CD14-positive monocyte (primary cell): ENCODE measurements at regions not wholly inside any gene's neighbourhood (a gene's known extent, or its start where the extent isn't known, plus 50 kb on each side); places are given as distances from the start of the nearest gene placed in this dataset.

Experiments used
- DNase-seq, 3 donors: peaks; one replicate each; pipeline ENCODE4 v3.0.0-alpha.2; 2011 to 2022
- H2AFZ ChIP-seq: 2 replicates; pipeline ENCODE4 v1.6.0; 2012; ENCODE audit warnings: mild to moderate bottlenecking, low read depth, low read length, inconsistent platforms; ENCODE audit not compliant: insufficient read depth, poor library complexity, severe bottlenecking
- H3K27ac ChIP-seq, 2 donors: 1 replicate in 1 of 2; 2 replicates in 1 of 2; pipeline ENCODE4 v1.5.1; 2012 to 2013; ENCODE audit warnings: low read length in 2 of 2, control low read depth in 1 of 2, inconsistent platforms in 1 of 2, low read depth in 1 of 2, mild to moderate bottlenecking in 1 of 2
- H3K27me3 ChIP-seq, 2 donors: one replicate each; pipeline versions ENCODE4 v1.6.0 to v1.6.1; 2011 to 2013; ENCODE audit warnings: low read length in 2 of 2; ENCODE audit not compliant: control insufficient read depth in 2 of 2, insufficient read depth in 2 of 2
- H3K36me3 ChIP-seq, 2 donors: replicated peaks in 1 of 2; 1 replicate in 1 of 2; 2 replicates in 1 of 2; pipeline versions ENCODE4 v1.5.1 to v1.6.1; 2012 to 2013; ENCODE audit warnings: low read length in 2 of 2, control low read depth in 1 of 2, inconsistent platforms in 1 of 2, mild to moderate bottlenecking in 1 of 2; ENCODE audit not compliant: insufficient read depth in 2 of 2, control insufficient read depth in 1 of 2
- H3K4me1 ChIP-seq, 2 donors: 1 replicate in 1 of 2; 2 replicates in 1 of 2; pipeline versions ENCODE4 v1.5.1 to v1.6.1; 2012 to 2013; ENCODE audit warnings: low read length in 2 of 2, control low read depth in 1 of 2, inconsistent platforms in 1 of 2, mild to moderate bottlenecking in 1 of 2, moderate library complexity in 1 of 2; ENCODE audit not compliant: insufficient read depth in 2 of 2, control insufficient read depth in 1 of 2
- H3K4me2 ChIP-seq: replicated peaks from 2 replicates; pipeline ENCODE3; 2012; ENCODE audit warnings: low read length, moderate library complexity, mild to moderate bottlenecking; ENCODE audit not compliant: poor library complexity, severe bottlenecking; ENCODE audit errors: extremely low read depth
- H3K4me3 ChIP-seq, 3 experiments: fragments of 200-600 bp in 1 of 3; sonication (generic) in 1 of 3; replicated peaks in 1 of 3; 1 replicate in 2 of 3; 2 replicates in 1 of 3; pipeline ENCODE4 v1.5.1; 2011 to 2013; ENCODE audit warnings: low read length in 3 of 3, mild to moderate bottlenecking in 3 of 3, control low read depth in 2 of 3, low read depth in 2 of 3, inconsistent platforms in 1 of 3, moderate library complexity in 1 of 3
- H3K79me2 ChIP-seq: 2 replicates; pipeline ENCODE4 v1.6.0; 2012; ENCODE audit warnings: mild to moderate bottlenecking, control low read depth, inconsistent platforms, low read length, moderate library complexity; ENCODE audit not compliant: insufficient read depth
- H3K9ac ChIP-seq: 2 replicates; pipeline ENCODE4 v1.6.0; 2017; ENCODE audit warnings: low read length, mild to moderate bottlenecking; ENCODE audit not compliant: insufficient read depth, poor library complexity, severe bottlenecking
- H3K9me3 ChIP-seq, 2 donors: replicated peaks in 1 of 2; 1 replicate in 1 of 2; 2 replicates in 1 of 2; pipeline versions ENCODE4 v1.5.1 to v1.6.1; 2012 to 2013; ENCODE audit warnings: low read length in 2 of 2, control low read depth in 1 of 2; ENCODE audit not compliant: control insufficient read depth in 1 of 2, insufficient read depth in 1 of 2
- H4K20me1 ChIP-seq: 2 replicates; pipeline ENCODE4 v1.6.0; 2012; ENCODE audit warnings: mild to moderate bottlenecking, low read length, control low read depth, moderate library complexity; ENCODE audit not compliant: insufficient read depth
- H3K27ac Mint-ChIP-seq, 7 donors: one replicate each; pipeline ENCODE4 v1.8.0; 2020; ENCODE audit warnings: mild to moderate bottlenecking in 7 of 7, mixed read lengths in 7 of 7, moderate library complexity in 6 of 7, inconsistent platforms in 2 of 7
- H3K27me3 Mint-ChIP-seq, 3 donors: one replicate each; pipeline ENCODE4 v1.8.0; 2021 to 2022; ENCODE audit warnings: low read depth in 3 of 3, mild to moderate bottlenecking in 3 of 3, mixed read lengths in 3 of 3, moderate library complexity in 3 of 3, inconsistent platforms in 1 of 3
- H3K36me3 Mint-ChIP-seq, 2 donors: one replicate each; pipeline ENCODE4 v1.8.0; 2020; ENCODE audit warnings: mixed read lengths in 2 of 2, inconsistent platforms in 1 of 2, mild to moderate bottlenecking in 1 of 2
- H3K4me1 Mint-ChIP-seq: one replicate; pipeline ENCODE4 v1.8.0; 2020; ENCODE audit warnings: mild to moderate bottlenecking, mixed read lengths
- H3K4me3 Mint-ChIP-seq, 2 donors: one replicate each; pipeline ENCODE4 v1.8.0; 2020; ENCODE audit warnings: mild to moderate bottlenecking in 2 of 2, mixed read lengths in 2 of 2, moderate library complexity in 1 of 2
- H3K9me3 Mint-ChIP-seq, 7 donors: one replicate each; pipeline ENCODE4 v1.8.0; 2020 to 2022; ENCODE audit warnings: mixed read lengths in 7 of 7, mild to moderate bottlenecking in 6 of 7, moderate library complexity in 6 of 7, inconsistent platforms in 2 of 7
- WGBS: methylation state at CpG from one replicate; pipeline ENCODE4 v1.1.5; 2013; ENCODE audit warnings: missing lambda C conversion rate; ENCODE audit not compliant: insufficient coverage; 5-methylcytosine and 5-hydroxymethylcytosine counted together
- intact Hi-C, 2 donors: fragments of 100-400 bp; cut with micrococcal nuclease; formaldehyde crosslinking; loops; one replicate each; pipeline versions ENCODE4 v1.15.0 to v1.15.1; 2023
- TF ChIP-seq, protein P1 (sequence below): fragments of 200-600 bp; IDR thresholded peaks from one replicate; pipeline ENCODE4 v1.8.0; 2022; ENCODE audit warnings: antibody characterized with exemption, mild to moderate bottlenecking

GRCh38 chr20:11521476-11522365 lies 396.0 kb upstream of the BTBD3 start:
- no peaks in the 10 kb centered on the region for H3K4me1 ChIP-seq
- no peak overlapping the region for H3K27ac Mint-ChIP-seq
- no peaks in the 10 kb centered on the region for H3K27me3 ChIP-seq
- no peak overlapping the region for H3K4me3 Mint-ChIP-seq
- H3K9me3 Mint-ChIP-seq, result peaks cover 3 to 18% (median 12%) of the 10 kb centered on the region in 7 donors
- H3K36me3 Mint-ChIP-seq, result no peaks in the 10 kb centered on the region
- TF ChIP-seq, protein P1, sequence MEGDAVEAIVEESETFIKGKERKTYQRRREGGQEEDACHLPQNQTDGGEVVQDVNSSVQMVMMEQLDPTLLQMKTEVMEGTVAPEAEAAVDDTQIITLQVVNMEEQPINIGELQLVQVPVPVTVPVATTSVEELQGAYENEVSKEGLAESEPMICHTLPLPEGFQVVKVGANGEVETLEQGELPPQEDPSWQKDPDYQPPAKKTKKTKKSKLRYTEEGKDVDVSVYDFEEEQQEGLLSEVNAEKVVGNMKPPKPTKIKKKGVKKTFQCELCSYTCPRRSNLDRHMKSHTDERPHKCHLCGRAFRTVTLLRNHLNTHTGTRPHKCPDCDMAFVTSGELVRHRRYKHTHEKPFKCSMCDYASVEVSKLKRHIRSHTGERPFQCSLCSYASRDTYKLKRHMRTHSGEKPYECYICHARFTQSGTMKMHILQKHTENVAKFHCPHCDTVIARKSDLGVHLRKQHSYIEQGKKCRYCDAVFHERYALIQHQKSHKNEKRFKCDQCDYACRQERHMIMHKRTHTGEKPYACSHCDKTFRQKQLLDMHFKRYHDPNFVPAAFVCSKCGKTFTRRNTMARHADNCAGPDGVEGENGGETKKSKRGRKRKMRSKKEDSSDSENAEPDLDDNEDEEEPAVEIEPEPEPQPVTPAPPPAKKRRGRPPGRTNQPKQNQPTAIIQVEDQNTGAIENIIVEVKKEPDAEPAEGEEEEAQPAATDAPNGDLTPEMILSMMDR, result no peak
- H3K27ac ChIP-seq, result no peak overlapping the region
- intact Hi-C loops, result no loop called here
- no peak overlapping the region for H3K4me2 ChIP-seq
- no peaks in the 10 kb centered on the region for H3K27me3 Mint-ChIP-seq
- no peak overlapping the region for H3K4me3 ChIP-seq
- DNase-seq, result no peak
- 100% methylated on average over 2 of the region's 4 CpGs for WGBS
- H3K9ac ChIP-seq, result no peak overlapping the region
- no peak overlapping the region for H2AFZ ChIP-seq
- peaks cover 0 to 4% of the 10 kb centered on the region in 2 donors for H3K9me3 ChIP-seq
- H4K20me1 ChIP-seq, result no peaks in the 10 kb centered on the region
- no peaks in the 10 kb centered on the region for H3K4me1 Mint-ChIP-seq
- H3K79me2 ChIP-seq, result no peaks in the 10 kb centered on the region
- no peaks in the 10 kb centered on the region for H3K36me3 ChIP-seq

- H3K9ac ChIP-seq, result no peak overlapping the region
- no peak overlapping the region for H3K27ac Mint-ChIP-seq
- no peaks in the 10 kb centered on the region for H3K36me3 Mint-ChIP-seq
- no peaks in the 10 kb centered on the region for H3K36me3 ChIP-seq
- intact Hi-C loops, result no loop called here
- no peaks in the 10 kb centered on the region for H3K27me3 ChIP-seq
- H3K79me2 ChIP-seq, result no peaks in the 10 kb centered on the region
- no peak for DNase-seq
- H3K4me1 ChIP-seq, result no peaks in the 10 kb centered on the region
- no peak overlapping the region for H2AFZ ChIP-seq
- no peaks in the 10 kb centered on the region for H4K20me1 ChIP-seq
- peaks cover 0 to 2% (median 0%) of the 10 kb centered on the region in 3 donors for H3K27me3 Mint-ChIP-seq
- 69% methylated on average over 2 of the region's 2 CpGs for WGBS
- no peak overlapping the region for H3K4me3 ChIP-seq
- H3K4me1 Mint-ChIP-seq, result no peaks in the 10 kb centered on the region
- no peak overlapping the region for H3K27ac ChIP-seq
- H3K9me3 Mint-ChIP-seq, result peaks cover 3 to 21% (median 12%) of the 10 kb centered on the region in 7 donors
- TF ChIP-seq, protein P1, result no peak
- no peak overlapping the region for H3K4me2 ChIP-seq
- peaks cover 0 to 6% of the 10 kb centered on the region in 2 donors for H3K9me3 ChIP-seq
- no peak overlapping the region for H3K4me3 Mint-ChIP-seq
These were observed 395.3 kb upstream of the BTBD3 start for GRCh38 chr20:11522366-11522741.
